Spleen (tissue), 11 donors: ENCODE measurements at regions not wholly inside any gene's neighbourhood (a gene's known extent, or its start where the extent isn't known, plus 50 kb on each side); places are given as distances from the start of the nearest gene placed in this dataset.

ENCODE experiments used
- DNase-seq: peaks from one replicate; pipeline ENCODE4 v3.0.0-alpha.2; 2020
- H3K27ac ChIP-seq, 8 donors: fragments of 200-600 bp; sonication (generic) in 7 of 8; 1 replicate in 4 of 8; 2 replicates in 4 of 8; pipeline versions ENCODE4 v1.5.0 to v1.8.0; 2016 to 2021; ENCODE audit warnings: inconsistent platforms in 4 of 8, mild to moderate bottlenecking in 4 of 8, moderate library complexity in 1 of 8
- H3K27me3 ChIP-seq, 7 donors: fragments of 200-600 bp; sonication (generic) in 6 of 7; replicated peaks in 1 of 7; 1 replicate in 4 of 7; 2 replicates in 3 of 7; pipeline versions ENCODE4 v1.5.0 to v1.8.0; 2016 to 2021; ENCODE audit warnings: inconsistent platforms in 3 of 7, mild to moderate bottlenecking in 1 of 7
- H3K36me3 ChIP-seq, 6 donors: fragments of 200-600 bp; sonication (generic) in 5 of 6; 1 replicate in 4 of 6; 2 replicates in 2 of 6; pipeline versions ENCODE4 v1.5.0 to v1.8.0; 2016 to 2021; ENCODE audit warnings: inconsistent platforms in 2 of 6
- H3K4me1 ChIP-seq, 6 donors: fragments of 200-600 bp; sonication (generic) in 5 of 6; 1 replicate in 3 of 6; 2 replicates in 3 of 6; pipeline versions ENCODE4 v1.5.0 to v1.8.0; 2016 to 2021; ENCODE audit warnings: inconsistent platforms in 3 of 6
- H3K4me3 ChIP-seq, 8 donors: fragments of 200-600 bp; sonication (generic) in 7 of 8; 1 replicate in 4 of 8; 2 replicates in 4 of 8; pipeline versions ENCODE4 v1.5.0 to v1.8.0; 2016 to 2021; ENCODE audit warnings: inconsistent platforms in 4 of 8, mild to moderate bottlenecking in 4 of 8, moderate library complexity in 2 of 8
- H3K9me3 ChIP-seq, 8 donors: fragments of 200-600 bp; sonication (generic) in 7 of 8; 1 replicate in 4 of 8; 2 replicates in 4 of 8; pipeline versions ENCODE4 v1.5.0 to v1.8.0; 2016 to 2021; ENCODE audit warnings: inconsistent platforms in 4 of 8
- POLR2A ChIP-seq, 3 donors: fragments of 450-650 bp; IDR thresholded peaks; one replicate each; pipeline ENCODE4 v1.5.1; 2017; ENCODE audit warnings: antibody characterized with exemption in 3 of 3, mild to moderate bottlenecking in 1 of 3
- POLR2AphosphoS5 ChIP-seq, 3 donors: sonication (generic); formaldehyde crosslinking; IDR thresholded peaks; one replicate each; pipeline ENCODE4 v1.5.1; 2017; ENCODE audit warnings: antibody characterized with exemption in 3 of 3
- WGBS, 5 donors: extraction: QIAGEN DNeasy Blood & Tissue Kit in 3 of 5; methylation state at CpG; one replicate each; pipeline versions ENCODE4 v1.1.5 to v1.1.7; 2013 to 2018; 5-methylcytosine and 5-hydroxymethylcytosine counted together
- intact Hi-C: fragments of 100-400 bp; cut with DNase I; formaldehyde crosslinking; loops from one replicate; pipeline ENCODE4 v1.15.0; 2023; ENCODE audit warnings: low total_unique reads
- TF ChIP-seq, protein P1 (sequence below), 11 experiments: fragments of 200-600 bp in 7 of 11; fragments of 450-650 bp in 4 of 11; sonication (generic) in 4 of 11; IDR thresholded peaks in 8 of 11; conservative IDR thresholded peaks in 3 of 11; 1 replicate in 7 of 11; 2 replicates in 4 of 11; pipeline versions ENCODE4 v1.4.0 to v1.8.0; 2016 to 2021; ENCODE audit warnings: antibody characterized with exemption in 11 of 11, inconsistent platforms in 4 of 11, mild to moderate bottlenecking in 1 of 11
- donor health status: healthy with polysubstance abuse.
- donor health status: DM: no; HTN: no; CAD: no; lungs with moderate emphysema.
- donor health status: DM: no; HTN: no; CAD: no.
- donor health status: Bipolar disorder and iron deficiency.
- donor health status: healthy.
- donor health status: DM: no; HTN: no; CAD: no.
- donor health status: DM: yes; HTN: yes; CAD: no.

DNA sequence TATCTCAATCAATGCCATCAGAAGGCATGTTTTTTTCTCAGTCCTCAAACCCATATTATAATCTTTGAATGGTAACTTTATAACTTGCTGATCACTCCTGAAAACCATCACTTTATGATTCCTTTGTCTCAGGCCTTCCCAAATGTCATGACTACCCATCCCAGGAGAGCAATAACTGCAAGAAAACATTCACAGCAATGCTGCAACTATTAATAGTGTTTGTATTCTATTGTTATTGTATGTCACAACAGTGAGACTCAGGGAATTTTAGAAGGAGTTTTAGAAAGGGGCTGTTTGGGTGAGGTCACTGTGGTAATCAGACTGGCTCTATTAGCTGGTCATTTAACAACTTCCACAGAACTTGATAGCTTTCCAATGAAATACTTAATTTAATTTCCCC is 301.4 kb upstream of the TBX18 start:
- DNase-seq, result no peak
- H3K4me1 ChIP-seq, result no peaks in the 10 kb centered on the region
- intact Hi-C loops, result no loop called here
- no peak overlapping the region for H3K4me3 ChIP-seq
- no peaks in the 10 kb centered on the region for H3K36me3 ChIP-seq
- peaks cover 0 to 24% (median 1%) of the 10 kb centered on the region in 8 donors for H3K9me3 ChIP-seq
- H3K27ac ChIP-seq, result no peak overlapping the region
- TF ChIP-seq, protein P1, sequence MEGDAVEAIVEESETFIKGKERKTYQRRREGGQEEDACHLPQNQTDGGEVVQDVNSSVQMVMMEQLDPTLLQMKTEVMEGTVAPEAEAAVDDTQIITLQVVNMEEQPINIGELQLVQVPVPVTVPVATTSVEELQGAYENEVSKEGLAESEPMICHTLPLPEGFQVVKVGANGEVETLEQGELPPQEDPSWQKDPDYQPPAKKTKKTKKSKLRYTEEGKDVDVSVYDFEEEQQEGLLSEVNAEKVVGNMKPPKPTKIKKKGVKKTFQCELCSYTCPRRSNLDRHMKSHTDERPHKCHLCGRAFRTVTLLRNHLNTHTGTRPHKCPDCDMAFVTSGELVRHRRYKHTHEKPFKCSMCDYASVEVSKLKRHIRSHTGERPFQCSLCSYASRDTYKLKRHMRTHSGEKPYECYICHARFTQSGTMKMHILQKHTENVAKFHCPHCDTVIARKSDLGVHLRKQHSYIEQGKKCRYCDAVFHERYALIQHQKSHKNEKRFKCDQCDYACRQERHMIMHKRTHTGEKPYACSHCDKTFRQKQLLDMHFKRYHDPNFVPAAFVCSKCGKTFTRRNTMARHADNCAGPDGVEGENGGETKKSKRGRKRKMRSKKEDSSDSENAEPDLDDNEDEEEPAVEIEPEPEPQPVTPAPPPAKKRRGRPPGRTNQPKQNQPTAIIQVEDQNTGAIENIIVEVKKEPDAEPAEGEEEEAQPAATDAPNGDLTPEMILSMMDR (IDR thresholded peaks at IDR 0.05 in 8 of 11, conservative IDR thresholded peaks at IDR 0.05 in 3 of 11), result no peak
- no peak for TF ChIP-seq POLR2AphosphoS5 (IDR thresholded peaks at IDR 0.05)
- no peak for TF ChIP-seq POLR2A (IDR thresholded peaks at IDR 0.05)
- H3K27me3 ChIP-seq, result peaks cover 0 to 4% (median 0%) of the 10 kb centered on the region in 7 donors

DNA sequence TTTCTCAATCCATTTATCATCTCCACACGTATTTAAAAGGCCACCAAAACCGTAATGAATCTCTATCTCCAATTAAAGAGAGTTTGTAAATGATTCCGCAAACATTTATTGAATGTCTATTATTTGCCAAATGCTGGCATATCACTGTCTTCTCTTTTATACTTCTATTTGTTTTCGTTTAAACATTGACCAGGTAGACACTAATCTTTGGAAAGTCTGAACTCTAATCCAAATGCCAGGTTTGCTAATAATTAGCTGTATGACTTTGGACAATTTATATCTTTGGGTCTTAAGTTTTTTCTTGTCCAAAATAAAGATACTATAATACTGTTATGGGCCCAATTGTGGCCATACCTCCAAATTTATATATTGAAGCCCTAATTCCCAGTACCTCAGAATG is 299.2 kb upstream of the TBX18 start:
- Histone ChIP-seq H3K36me3 (no peaks in the 10 kb centered on the region), H3K27me3 (peaks cover 0 to 4% (median 0%) of the 10 kb centered on the region in 7 donors), H3K4me1 (no peaks in the 10 kb centered on the region), H3K9me3 (peaks cover 0 to 12% (median 0%) of the 10 kb centered on the region in 8 donors), H3K4me3 (no peak overlapping the region), H3K27ac (no peak overlapping the region)
- 57 to 81% (median 73%) methylated on average over 4 of the region's 4 CpGs for WGBS, 5 donors
- no peak for DNase-seq
- intact Hi-C loops, result no loop called here
- TF ChIP-seq, protein P1 (IDR thresholded peaks at IDR 0.05 in 8 of 11, conservative IDR thresholded peaks at IDR 0.05 in 3 of 11), result no peak
- TF ChIP-seq POLR2A (IDR thresholded peaks at IDR 0.05) (no peak), POLR2AphosphoS5 (IDR thresholded peaks at IDR 0.05) (no peak)

- TF ChIP-seq POLR2AphosphoS5 (IDR thresholded peaks at IDR 0.05) (no peak), POLR2A (IDR thresholded peaks at IDR 0.05) (no peak)
- TF ChIP-seq, protein P1 (IDR thresholded peaks at IDR 0.05 in 8 of 11, conservative IDR thresholded peaks at IDR 0.05 in 3 of 11), result no peak
- intact Hi-C loops, result no loop called here
- WGBS, 5 donors, result 79 to 91% (median 84%) methylated on average over 2 of the region's 2 CpGs
- H3K27me3 ChIP-seq, result peaks cover 0 to 4% (median 0%) of the 10 kb centered on the region in 7 donors
- no peaks in the 10 kb centered on the region for H3K4me1 ChIP-seq
- no peak for DNase-seq
- no peak overlapping the region for H3K27ac ChIP-seq
- no peaks in the 10 kb centered on the region for H3K36me3 ChIP-seq
- H3K9me3 ChIP-seq, result peaks cover 0 to 12% (median 0%) of the 10 kb centered on the region in 8 donors
- no peak overlapping the region for H3K4me3 ChIP-seq
Measured at GRCh38 chr6:85062884-85063283, 298.5 kb upstream of the TBX18 start.

DNA sequence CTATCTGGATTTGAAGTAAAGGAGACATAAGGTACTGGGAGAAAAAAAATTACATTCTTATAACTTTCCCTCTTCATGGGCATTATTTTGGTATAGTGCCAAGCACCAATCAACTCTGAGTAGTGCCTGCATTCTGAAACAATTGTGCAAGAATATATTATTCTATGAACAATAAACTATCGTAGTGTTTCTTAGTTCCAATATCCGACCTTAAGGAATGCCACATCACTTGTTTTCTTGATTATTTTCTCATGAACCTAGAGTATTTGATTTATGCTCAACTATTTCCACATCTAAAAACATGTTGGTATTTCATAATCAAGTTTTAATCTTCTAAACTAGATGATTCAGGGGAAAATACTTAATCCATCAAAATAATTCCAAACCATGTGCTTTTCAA is 294.4 kb upstream of the TBX18 start:
- intact Hi-C loops, result no loop called here
- H3K36me3 ChIP-seq, result no peaks in the 10 kb centered on the region
- H3K4me3 ChIP-seq, result no peak overlapping the region
- H3K27me3 ChIP-seq, result peaks cover 0 to 4% (median 0%) of the 10 kb centered on the region in 7 donors
- 20 to 88% (median 53%) methylated on average over 2 of the region's 2 CpGs for WGBS, 5 donors
- TF ChIP-seq POLR2A (IDR thresholded peaks at IDR 0.05), result no peak
- TF ChIP-seq, protein P1 (IDR thresholded peaks at IDR 0.05 in 8 of 11, conservative IDR thresholded peaks at IDR 0.05 in 3 of 11), result no peak
- no peak for TF ChIP-seq POLR2AphosphoS5 (IDR thresholded peaks at IDR 0.05)
- H3K4me1 ChIP-seq, result no peaks in the 10 kb centered on the region
- no peak for DNase-seq
- no peak overlapping the region for H3K27ac ChIP-seq
- peaks cover 0 to 5% (median 0%) of the 10 kb centered on the region in 8 donors for H3K9me3 ChIP-seq
